Peyer's patch (tissue), 4 donors: ENCODE measurements at regions not wholly inside any gene's neighbourhood (a gene's known extent, or its start where the extent isn't known, plus 50 kb on each side); places are given as distances from the start of the nearest gene placed in this dataset.

Experiments used
- DNase-seq, 3 donors: peaks; one replicate each; pipeline ENCODE4 v3.0.0-alpha.2; 2017 to 2019
- H3K27ac ChIP-seq, 4 donors: fragments of 200-600 bp; sonication (generic); one replicate each; pipeline ENCODE4 v1.5.1; 2016 to 2019
- H3K27me3 ChIP-seq, 2 donors: fragments of 200-600 bp; sonication (generic); one replicate each; pipeline ENCODE4 v1.5.1; 2019
- H3K36me3 ChIP-seq, 3 donors: fragments of 200-600 bp; sonication (generic); one replicate each; pipeline ENCODE4 v1.5.1; 2016 to 2019
- H3K4me1 ChIP-seq, 4 donors: fragments of 200-600 bp; sonication (generic); one replicate each; pipeline ENCODE4 v1.5.1; 2016 to 2019
- H3K4me3 ChIP-seq, 4 donors: fragments of 200-600 bp; sonication (generic); 1 replicate in 3 of 4; 2 replicates in 1 of 4; pipeline ENCODE4 v1.5.1; 2016 to 2019; ENCODE audit warnings: mild to moderate bottlenecking in 1 of 4
- H3K9me3 ChIP-seq, 4 donors: fragments of 200-600 bp; sonication (generic); one replicate each; pipeline ENCODE4 v1.5.1; 2016 to 2019; ENCODE audit warnings: mild to moderate bottlenecking in 1 of 4
- POLR2A ChIP-seq, 2 donors: fragments of 450-650 bp; IDR thresholded peaks; one replicate each; pipeline ENCODE4 v1.5.1; 2017; ENCODE audit warnings: antibody characterized with exemption in 2 of 2, mild to moderate bottlenecking in 2 of 2, moderate library complexity in 2 of 2
- TF ChIP-seq, protein P1 (sequence below), 6 experiments: fragments of 450-650 bp in 4 of 6; fragments of 200-600 bp in 2 of 6; sonication (generic) in 1 of 6; IDR thresholded peaks; one replicate each; pipeline ENCODE4 v1.5.1; 2017 to 2019; ENCODE audit warnings: antibody characterized with exemption in 6 of 6, mild to moderate bottlenecking in 3 of 6, moderate library complexity in 1 of 6

DNA sequence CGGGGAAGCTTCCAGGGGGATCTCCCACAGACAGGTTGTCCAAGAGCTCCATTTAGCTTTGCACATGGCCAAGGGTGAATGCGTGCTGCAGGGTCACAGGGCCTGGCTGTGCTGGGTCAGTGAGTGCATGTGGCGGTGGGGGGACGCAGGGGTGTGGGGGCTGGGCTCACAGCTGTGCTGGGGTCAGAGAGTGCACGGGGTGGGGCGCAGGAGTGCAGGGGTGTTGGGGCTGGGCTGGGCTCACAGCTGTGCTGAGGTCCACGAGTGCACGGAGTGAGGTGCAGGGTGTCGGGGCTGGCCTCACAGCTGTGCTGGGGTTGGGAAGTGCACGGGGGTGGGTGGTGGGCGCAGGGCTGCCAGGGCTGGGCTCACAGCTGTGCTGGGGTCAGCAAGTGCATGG is 557.7 kb downstream of the BRD1 start:
- Histone ChIP-seq H3K27me3 (no peaks in the 10 kb centered on the region), H3K4me1 (no peaks in the 10 kb centered on the region), H3K27ac (no peak overlapping the region), H3K4me3 (no peak overlapping the region), H3K36me3 (no peaks in the 10 kb centered on the region), H3K9me3 (no peaks in the 10 kb centered on the region)
- TF ChIP-seq POLR2A (IDR thresholded peaks at IDR 0.05), result no peak
- TF ChIP-seq, protein P1, sequence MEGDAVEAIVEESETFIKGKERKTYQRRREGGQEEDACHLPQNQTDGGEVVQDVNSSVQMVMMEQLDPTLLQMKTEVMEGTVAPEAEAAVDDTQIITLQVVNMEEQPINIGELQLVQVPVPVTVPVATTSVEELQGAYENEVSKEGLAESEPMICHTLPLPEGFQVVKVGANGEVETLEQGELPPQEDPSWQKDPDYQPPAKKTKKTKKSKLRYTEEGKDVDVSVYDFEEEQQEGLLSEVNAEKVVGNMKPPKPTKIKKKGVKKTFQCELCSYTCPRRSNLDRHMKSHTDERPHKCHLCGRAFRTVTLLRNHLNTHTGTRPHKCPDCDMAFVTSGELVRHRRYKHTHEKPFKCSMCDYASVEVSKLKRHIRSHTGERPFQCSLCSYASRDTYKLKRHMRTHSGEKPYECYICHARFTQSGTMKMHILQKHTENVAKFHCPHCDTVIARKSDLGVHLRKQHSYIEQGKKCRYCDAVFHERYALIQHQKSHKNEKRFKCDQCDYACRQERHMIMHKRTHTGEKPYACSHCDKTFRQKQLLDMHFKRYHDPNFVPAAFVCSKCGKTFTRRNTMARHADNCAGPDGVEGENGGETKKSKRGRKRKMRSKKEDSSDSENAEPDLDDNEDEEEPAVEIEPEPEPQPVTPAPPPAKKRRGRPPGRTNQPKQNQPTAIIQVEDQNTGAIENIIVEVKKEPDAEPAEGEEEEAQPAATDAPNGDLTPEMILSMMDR (IDR thresholded peaks at IDR 0.05), result no peak
- no peak for DNase-seq

DNA sequence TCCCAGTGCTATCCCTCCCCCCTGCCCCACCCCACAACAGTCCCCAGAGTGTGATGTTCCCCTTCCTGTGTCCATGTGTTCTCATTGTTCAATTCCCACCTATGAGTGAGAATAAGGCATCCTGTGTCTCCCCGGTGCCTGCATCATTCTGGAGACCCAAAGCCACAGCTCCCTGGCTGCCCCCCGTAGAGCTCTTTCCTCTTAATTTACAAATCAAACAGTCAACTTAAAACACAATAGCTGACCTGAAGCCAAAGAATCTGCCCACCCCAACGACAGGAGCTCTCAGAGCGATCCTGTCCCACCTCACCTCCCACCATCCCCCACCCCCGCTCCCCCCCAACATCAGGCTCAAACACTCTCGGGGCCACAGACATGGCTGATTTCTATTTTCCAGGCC is 558.3 kb downstream of the BRD1 start:
- Histone ChIP-seq H3K27ac (no peak overlapping the region), H3K4me1 (no peaks in the 10 kb centered on the region), H3K4me3 (no peak overlapping the region), H3K36me3 (no peaks in the 10 kb centered on the region), H3K27me3 (no peaks in the 10 kb centered on the region), H3K9me3 (no peaks in the 10 kb centered on the region)
- TF ChIP-seq POLR2A (IDR thresholded peaks at IDR 0.05), result no peak
- TF ChIP-seq, protein P1 (IDR thresholded peaks at IDR 0.05), result no peak
- DNase-seq, result no peak

DNA sequence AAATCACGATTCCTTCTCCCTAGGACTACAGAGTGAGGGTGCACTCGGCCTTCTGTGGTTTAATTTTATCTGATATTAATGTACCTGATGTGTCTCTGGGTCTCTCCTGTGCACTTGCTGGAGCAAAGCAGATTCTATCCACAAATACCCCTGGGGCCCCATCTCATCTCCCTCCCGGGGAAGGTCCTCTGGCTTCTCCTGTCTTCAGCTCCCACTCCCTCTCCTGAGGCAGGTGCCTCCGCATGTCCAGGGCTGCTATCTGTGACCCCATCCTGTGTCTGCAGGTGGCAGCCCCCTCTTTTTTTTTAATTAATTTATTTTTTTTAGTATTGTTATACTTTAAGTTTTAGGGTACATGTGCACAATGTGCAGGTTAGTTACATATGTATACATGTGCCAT is 558.7 kb downstream of the BRD1 start:
- no peaks in the 10 kb centered on the region for H3K4me1 ChIP-seq
- H3K9me3 ChIP-seq, result no peaks in the 10 kb centered on the region
- TF ChIP-seq, protein P1 (IDR thresholded peaks at IDR 0.05), result no peak
- no peak for TF ChIP-seq POLR2A (IDR thresholded peaks at IDR 0.05)
- H3K27me3 ChIP-seq, result no peaks in the 10 kb centered on the region
- no peaks in the 10 kb centered on the region for H3K36me3 ChIP-seq
- H3K27ac ChIP-seq, result no peak overlapping the region
- no peak overlapping the region for H3K4me3 ChIP-seq
- no peak for DNase-seq

DNA sequence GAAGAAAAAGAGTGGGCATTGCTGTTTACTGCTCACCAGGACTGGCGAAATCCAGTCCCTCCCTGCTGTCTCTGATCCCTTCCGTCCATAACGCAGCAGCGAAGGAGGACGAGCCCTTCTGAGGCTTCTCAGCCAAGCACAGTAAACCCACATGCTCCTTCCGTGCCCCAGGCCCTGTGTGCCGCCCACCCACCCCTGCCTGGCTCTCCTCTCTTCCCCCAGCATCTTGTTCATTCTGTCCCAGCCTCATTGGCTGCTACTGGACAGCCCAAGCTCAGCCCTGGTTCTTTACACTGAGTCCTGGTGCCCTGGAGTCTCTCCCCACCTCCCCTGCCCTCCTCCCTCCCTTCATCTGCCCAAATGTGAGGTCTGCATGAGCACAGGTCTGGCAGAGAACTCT is 559.7 kb downstream of the BRD1 start:
- Histone ChIP-seq H3K27ac (no peak overlapping the region), H3K4me1 (no peaks in the 10 kb centered on the region), H3K9me3 (no peaks in the 10 kb centered on the region), H3K4me3 (no peak overlapping the region), H3K27me3 (no peaks in the 10 kb centered on the region), H3K36me3 (no peaks in the 10 kb centered on the region)
- TF ChIP-seq, protein P1 (IDR thresholded peaks at IDR 0.05), result no peak
- no peak for TF ChIP-seq POLR2A (IDR thresholded peaks at IDR 0.05)
- DNase-seq, result no peak

DNA sequence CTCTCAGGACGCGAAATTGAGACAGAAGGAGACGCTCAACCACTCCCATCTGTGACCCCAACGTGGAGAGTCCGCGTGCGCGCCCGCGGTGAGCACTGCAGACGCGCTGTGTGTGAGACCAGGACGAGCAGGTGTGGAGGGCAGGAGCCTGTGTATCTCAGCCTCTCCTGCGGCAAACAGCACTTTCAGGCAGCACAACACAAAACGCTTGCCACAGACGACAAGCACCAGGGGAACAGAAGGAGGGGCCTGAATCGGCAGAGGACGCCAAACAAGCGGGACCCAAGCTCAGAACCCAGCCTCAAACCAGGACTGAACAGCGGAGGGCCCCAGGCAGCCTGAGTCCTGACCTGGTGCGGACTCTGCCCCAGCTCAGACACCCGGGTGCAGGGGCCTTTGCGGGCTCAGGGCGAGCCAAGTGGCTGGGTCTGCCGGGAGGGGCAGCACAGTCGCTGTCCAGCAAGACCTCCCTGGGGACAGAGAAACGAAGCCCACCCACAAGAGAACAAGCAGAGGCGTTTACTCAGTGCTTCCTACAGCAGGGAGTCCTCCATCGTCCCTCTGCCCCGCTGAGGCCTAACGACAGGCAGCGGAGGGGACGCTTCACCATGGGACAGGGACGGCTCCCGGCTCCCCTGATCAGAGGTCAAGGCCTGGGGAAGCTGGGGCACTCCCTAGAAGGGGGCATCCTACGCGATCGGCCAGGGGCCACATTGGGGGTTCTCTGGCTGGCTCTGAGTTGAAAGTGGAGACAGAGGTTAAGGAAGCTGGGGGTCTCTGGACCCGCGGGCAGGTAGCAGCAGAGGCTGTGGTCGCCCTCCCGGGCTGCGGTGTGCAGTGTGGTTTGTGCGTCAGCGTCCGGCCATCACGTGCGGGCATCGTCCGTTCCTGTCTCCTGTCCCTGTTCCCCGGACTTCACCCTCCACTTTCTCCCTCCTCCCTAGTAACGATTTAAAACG is 560.8 kb downstream of the BRD1 start:
- TF ChIP-seq, protein P1 (IDR thresholded peaks at IDR 0.05), result no peak
- TF ChIP-seq POLR2A (IDR thresholded peaks at IDR 0.05), result no peak
- DNase-seq, result no peak

More for the DNA sequence above, 560.8 kb downstream of the BRD1 start:
- H3K27ac ChIP-seq, result no peak overlapping the region
- no peaks in the 10 kb centered on the region for H3K36me3 ChIP-seq
- no peaks in the 10 kb centered on the region for H3K27me3 ChIP-seq
- H3K4me3 ChIP-seq, result no peak overlapping the region
- no peaks in the 10 kb centered on the region for H3K9me3 ChIP-seq
- no peaks in the 10 kb centered on the region for H3K4me1 ChIP-seq
